GM23338 (cell line): ENCODE measurements at regions not wholly inside any gene's neighbourhood (a gene's known extent, or its start where the extent isn't known, plus 50 kb on each side); places are given as distances from the start of the nearest gene placed in this dataset.

Experiments used
- ATAC-seq: fragments of 200-7000 bp; cut with Tn5 transposase; 3 replicates; pipeline ENCODE4 v1.9.1; 2020
- DNase-seq: peaks from one replicate; pipeline ENCODE4 v3.0.0-alpha.2; 2015; ENCODE audit warnings: low spot score
- H2AFZ ChIP-seq: fragments of 200-600 bp; sonication (generic); 2 replicates; pipeline ENCODE4 v1.8.0; 2016; ENCODE audit warnings: antibody characterized with exemption, mild to moderate bottlenecking, moderate library complexity
- H3F3A ChIP-seq: fragments of 200-600 bp; sonication (generic); replicated peaks from 2 replicates; pipeline ENCODE4 v1.8.0; 2017; ENCODE audit warnings: antibody characterized with exemption, mixed run types, low read depth
- H3K27ac ChIP-seq: fragments of 200-600 bp; sonication (generic); 2 replicates; pipeline ENCODE4 v1.6.1; 2016; ENCODE audit warnings: low read depth
- H3K27me3 ChIP-seq: fragments of 200-600 bp; sonication (generic); 2 replicates; pipeline ENCODE4 v1.8.0; 2016; ENCODE audit warnings: mild to moderate bottlenecking, mixed run types, moderate library complexity; ENCODE audit not compliant: insufficient read depth
- H3K36me3 ChIP-seq: fragments of 200-600 bp; sonication (generic); 2 replicates; pipeline ENCODE4 v1.8.0; 2016; ENCODE audit warnings: mild to moderate bottlenecking; ENCODE audit not compliant: insufficient read depth
- H3K4me1 ChIP-seq: fragments of 200-600 bp; sonication (generic); 2 replicates; pipeline ENCODE4 v1.8.0; 2016; ENCODE audit warnings: mild to moderate bottlenecking, moderate library complexity; ENCODE audit not compliant: insufficient read depth
- H3K4me2 ChIP-seq: fragments of 200-600 bp; sonication (generic); 2 replicates; pipeline ENCODE4 v1.7.1; 2017; ENCODE audit warnings: mixed run types
- H3K4me3 ChIP-seq: fragments of 200-600 bp; sonication (generic); 2 replicates; pipeline ENCODE4 v1.6.1; 2016; ENCODE audit warnings: mixed run types
- H3K79me2 ChIP-seq: fragments of 200-600 bp; sonication (generic); replicated peaks from 2 replicates; pipeline ENCODE4 v1.8.0; 2017; ENCODE audit warnings: mild to moderate bottlenecking; ENCODE audit not compliant: insufficient read depth
- H3K9me2 ChIP-seq: fragments of 200-600 bp; sonication (generic); 2 replicates; pipeline ENCODE4 v1.8.0; 2017; ENCODE audit not compliant: insufficient read depth
- H4K20me1 ChIP-seq: fragments of 200-600 bp; sonication (generic); replicated peaks from 2 replicates; pipeline ENCODE4 v1.8.0; 2017; ENCODE audit warnings: mild to moderate bottlenecking; ENCODE audit not compliant: insufficient read depth
- H3K27ac Mint-ChIP-seq: 2 replicates; pipeline ENCODE4 v1.8.0; 2020; ENCODE audit warnings: inconsistent platforms, mild to moderate bottlenecking, moderate library complexity, mixed read lengths
- H3K27me3 Mint-ChIP-seq: 3 replicates; pipeline ENCODE4 v1.8.0; 2022; ENCODE audit warnings: low read depth, mild to moderate bottlenecking, moderate library complexity, mixed read lengths, inconsistent platforms; ENCODE audit not compliant: insufficient read depth, poor library complexity
- H3K36me3 Mint-ChIP-seq: 3 replicates; pipeline ENCODE4 v1.8.0; 2021; ENCODE audit warnings: low read depth, mild to moderate bottlenecking, inconsistent platforms, moderate library complexity, mixed read lengths
- H3K4me1 Mint-ChIP-seq: 3 replicates; pipeline ENCODE4 v1.8.0; 2020; ENCODE audit warnings: mild to moderate bottlenecking, inconsistent platforms, mixed read lengths
- H3K4me3 Mint-ChIP-seq: 3 replicates; pipeline ENCODE4 v1.8.0; 2021; ENCODE audit warnings: moderate library complexity, mild to moderate bottlenecking, inconsistent platforms, mixed read lengths
- H3K9me3 Mint-ChIP-seq: 3 replicates; pipeline ENCODE4 v1.8.0; 2020; ENCODE audit warnings: moderate library complexity, mild to moderate bottlenecking, inconsistent platforms, mixed read lengths
- CREB1 ChIP-seq: fragments of 250-450 bp; sonication (Bioruptor Pico); IDR thresholded peaks from 2 replicates; pipeline ENCODE4 v1.5.0; 2020; ENCODE audit warnings: low read depth, mild to moderate bottlenecking, moderate library complexity
- CTCF ChIP-seq, 2 experiments: fragments of 200-600 bp in 1 of 2; sonication (generic) in 1 of 2; conservative IDR thresholded peaks; 2 replicates each; pipeline versions ENCODE4 v1.5.1 to v1.6.1; 2016 to 2017; ENCODE audit warnings: antibody characterized with exemption in 2 of 2, low read depth in 2 of 2, mild to moderate bottlenecking in 2 of 2, moderate library complexity in 1 of 2
- EZH2 ChIP-seq: fragments of 200-600 bp; sonication (generic); IDR thresholded peaks from one replicate; pipeline ENCODE4 v1.8.0; 2017; ENCODE audit warnings: antibody characterized with exemption, mild to moderate bottlenecking, low read depth; ENCODE audit not compliant: unreplicated experiment
- EZH2phosphoT487 ChIP-seq: fragments of 200-600 bp; sonication (generic); IDR thresholded peaks from one replicate; pipeline ENCODE4 v1.8.1; 2018; ENCODE audit warnings: antibody characterized with exemption; ENCODE audit not compliant: unreplicated experiment
- JUNB ChIP-seq: IDR thresholded peaks from one replicate; pipeline ENCODE4 v1.6.1; 2016; ENCODE audit warnings: antibody characterized with exemption; ENCODE audit not compliant: unreplicated experiment
- NANOG ChIP-seq: IDR thresholded peaks from 2 replicates; pipeline ENCODE4 v1.6.1; 2016; ENCODE audit warnings: antibody characterized with exemption, borderline replicate concordance
- POLR2AphosphoS5 ChIP-seq: IDR thresholded peaks from 2 replicates; pipeline ENCODE4 v1.6.1; 2016; ENCODE audit warnings: antibody characterized with exemption, low read depth
- REST ChIP-seq: IDR thresholded peaks from one replicate; pipeline ENCODE4 v1.6.1; 2018; ENCODE audit warnings: antibody characterized with exemption; ENCODE audit not compliant: unreplicated experiment
- STAT1 ChIP-seq: IDR thresholded peaks from one replicate; pipeline ENCODE4 v1.6.1; 2016; ENCODE audit warnings: antibody characterized with exemption; ENCODE audit not compliant: unreplicated experiment
- ZNF114 ChIP-seq: fragments of 250-450 bp; sonication (Bioruptor Pico); IDR thresholded peaks from 2 replicates; pipeline ENCODE4 v1.5.0; 2020; ENCODE audit warnings: mild to moderate bottlenecking, moderate library complexity
- ZNF331 ChIP-seq: fragments of 250-450 bp; sonication (Bioruptor Pico); IDR thresholded peaks from 2 replicates; pipeline ENCODE4 v1.5.0; 2020; ENCODE audit warnings: low read depth, mild to moderate bottlenecking, moderate library complexity

GRCh38 chr13:99063952-99064351, 86.1 kb upstream of the DOCK9 start (continued):
- TF ChIP-seq REST (no peak), STAT1 (no peak), ZNF331 (CRISPR knock-in tag) (no peak), CTCF (conservative IDR thresholded peaks at IDR 0.05; ENCODE audit: low read depth in 2 of 2) (no peak), EZH2phosphoT487 (no peak), EZH2 (no peak), NANOG (no peak), JUNB (no peak), CREB1 (CRISPR knock-in tag) (no peak)

- H3K9me3 Mint-ChIP-seq = no peaks in the 10 kb centered on the region
- no peak overlapping the region for H3K27ac ChIP-seq
- H3K27ac Mint-ChIP-seq = no peak overlapping the region
- peaks cover 4% of the 10 kb centered on the region; the same call in 1 of the 2 replicates for H3K79me2 ChIP-seq
- no peaks in the 10 kb centered on the region for H3F3A ChIP-seq
- H3K36me3 ChIP-seq = 0 out of 2 replicates have a peak, but pooled peaks cover 6% of the 10 kb centered on the region
- peaks cover 9% of the 10 kb centered on the region; the same call in 1 of the 2 replicates for H3K9me2 ChIP-seq
- no peak overlapping the region for H3K4me2 ChIP-seq
- no peak overlapping the region for H2AFZ ChIP-seq
- H3K27me3 Mint-ChIP-seq = peaks cover 5% of the 10 kb centered on the region
- no peaks in the 10 kb centered on the region for H3K36me3 Mint-ChIP-seq
- peaks cover 17% of the 10 kb centered on the region for H3K4me1 Mint-ChIP-seq
- no peak for ATAC-seq
- no peak overlapping the region for H3K4me3 ChIP-seq
- H4K20me1 ChIP-seq = no peaks in the 10 kb centered on the region
- no peak overlapping the region for H3K4me3 Mint-ChIP-seq
- H3K4me1 ChIP-seq = no peaks in the 10 kb centered on the region
- no peak for DNase-seq
- no peaks in the 10 kb centered on the region for H3K27me3 ChIP-seq
- TF ChIP-seq POLR2AphosphoS5 (no peak), JUNB (no peak), REST (no peak), ZNF114 (CRISPR knock-in tag) (no peak), EZH2phosphoT487 (no peak), EZH2 (no peak), ZNF331 (CRISPR knock-in tag) (no peak), CREB1 (CRISPR knock-in tag) (no peak)
Measured at GRCh38 chr13:99064624-99065234, 86.9 kb upstream of the DOCK9 start.
